ENCODE measurements at regions not wholly inside any gene's neighbourhood (a gene's known extent, or its start where the extent isn't known, plus 50 kb on each side); places are given as distances from the start of the nearest gene placed in this dataset.
"Not testable (repeated sequence)": the region's sequence is repeated elsewhere in the genome, so short reads cannot be mapped to it uniquely, and the experiment has no call there.

DNA sequence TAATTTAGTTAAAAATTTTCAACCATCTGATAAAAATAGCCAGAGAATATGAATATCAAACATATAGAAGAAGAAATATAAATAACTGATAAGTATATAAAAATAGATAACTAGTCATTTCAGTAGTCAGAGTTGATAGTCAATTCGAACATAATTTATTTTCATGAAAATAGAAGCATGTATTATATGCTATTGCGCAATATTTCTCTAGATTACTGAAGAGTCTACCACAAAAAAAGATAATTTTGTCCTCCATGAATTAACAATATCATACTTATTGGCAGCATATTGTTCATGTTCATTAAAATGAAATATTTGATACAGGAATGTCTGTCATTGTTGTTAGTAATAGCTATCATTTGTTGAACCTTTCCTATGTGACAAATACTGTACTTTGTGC is 376.2 kb upstream of the TOM1L1 start:
- DNase-seq, result no peak

DNA sequence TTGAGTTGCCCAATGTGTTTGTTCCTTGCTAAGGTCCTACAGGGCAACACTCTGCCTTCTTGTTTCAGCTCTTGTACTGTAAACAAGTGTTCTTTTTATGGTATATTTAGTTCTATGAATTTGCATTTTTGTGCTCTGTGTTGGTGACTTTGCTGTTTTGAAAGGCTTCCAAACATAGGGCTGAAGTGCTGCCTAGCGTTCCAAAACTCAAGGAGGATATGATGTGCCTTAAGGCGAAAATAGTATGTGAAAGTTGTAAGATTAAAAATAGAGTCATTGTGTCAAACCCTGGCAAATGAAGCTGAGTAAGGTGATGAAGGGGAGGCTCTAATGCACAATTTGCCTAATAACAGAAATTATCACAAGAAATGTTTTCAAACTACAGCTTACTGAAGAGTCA is 372.7 kb upstream of the TOM1L1 start:
- DNase-seq, result no peak

GRCh38 chr17:54530398-54530797 is 370.3 kb upstream of the TOM1L1 start:
- no peak for DNase-seq

GRCh38 chr17:54536306-54536705 is 364.3 kb upstream of the TOM1L1 start:
- DNase-seq, result no peak

- no peak for DNase-seq
These were observed 363.0 kb upstream of the TOM1L1 start for GRCh38 chr17:54537656-54538055.

DNA sequence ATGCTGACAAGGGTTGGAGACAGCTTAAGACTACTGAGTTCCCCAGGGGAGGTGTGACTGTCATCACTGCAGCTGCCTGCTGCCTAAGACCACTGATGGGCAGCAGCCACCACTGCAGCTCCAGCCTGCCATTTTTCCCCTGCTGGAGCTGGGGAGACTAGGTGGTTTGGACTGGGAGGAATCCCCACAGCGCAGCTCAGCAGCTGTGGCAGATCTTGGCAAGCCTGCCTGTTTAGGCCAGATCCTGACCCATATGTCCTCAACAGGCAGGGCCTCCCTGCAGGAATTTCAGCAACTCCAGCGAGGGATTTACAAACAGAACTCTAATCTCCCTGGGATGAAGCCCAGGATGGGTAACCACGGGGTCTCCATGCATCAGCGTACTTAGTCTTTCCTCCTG is 356.4 kb upstream of the TOM1L1 start:
- no peak for DNase-seq

- DNase-seq, result no peak
These were observed 340.8 kb upstream of the TOM1L1 start for GRCh38 chr17:54559883-54560282.

DNA sequence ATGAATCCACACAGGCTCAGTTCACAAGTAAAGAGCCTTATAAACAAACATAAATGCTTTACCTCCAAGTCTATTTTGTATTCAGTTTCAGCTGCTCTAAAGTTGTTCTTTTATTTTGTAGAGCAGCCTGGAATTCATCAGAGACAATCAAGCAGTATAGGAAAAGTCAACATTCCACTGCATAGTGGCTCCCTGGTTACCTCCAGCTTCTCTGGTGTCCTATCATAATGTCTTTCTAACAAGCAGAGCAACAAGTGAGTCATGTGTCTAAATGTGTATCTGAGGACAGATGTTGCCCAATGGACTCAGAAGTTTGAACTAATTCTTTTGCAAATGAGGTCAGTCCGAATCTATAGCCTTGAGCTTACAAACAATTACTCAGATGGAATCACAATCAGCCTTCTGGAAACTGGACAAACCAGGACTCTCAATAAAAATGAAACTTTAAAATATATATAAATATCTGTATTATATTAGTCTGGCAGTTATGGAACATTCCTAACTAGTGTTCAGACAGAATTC is 292.0 kb upstream of the TOM1L1 start:
- no peak for DNase-seq

DNA sequence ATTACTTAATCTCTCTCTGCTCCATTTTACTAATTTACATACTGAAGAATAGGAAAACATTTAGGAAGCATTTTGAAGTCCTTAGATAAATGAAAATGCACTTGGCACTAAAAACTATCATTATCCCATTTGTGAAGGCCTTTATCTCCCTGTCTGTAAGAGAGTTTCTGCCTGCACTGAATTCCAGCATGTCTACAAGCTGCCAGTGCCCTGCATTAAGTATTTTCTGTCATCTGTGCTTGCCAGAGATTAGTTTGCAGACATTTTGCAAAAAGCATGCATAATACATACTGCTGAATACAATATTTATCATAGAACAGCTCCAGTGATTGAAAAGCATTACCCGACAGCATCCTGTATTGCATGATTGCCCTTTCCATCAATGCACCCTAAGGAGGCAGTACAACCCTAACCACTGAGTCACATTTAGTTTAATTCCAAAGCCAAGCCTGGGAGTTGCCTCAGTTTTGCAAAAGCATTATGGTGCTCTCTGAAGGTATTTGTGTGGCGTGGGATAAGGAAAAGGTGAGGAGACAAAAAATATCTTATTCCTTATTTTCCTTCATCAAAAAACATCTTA is 280.2 kb upstream of the TOM1L1 start:
- no peak for DNase-seq

DNA sequence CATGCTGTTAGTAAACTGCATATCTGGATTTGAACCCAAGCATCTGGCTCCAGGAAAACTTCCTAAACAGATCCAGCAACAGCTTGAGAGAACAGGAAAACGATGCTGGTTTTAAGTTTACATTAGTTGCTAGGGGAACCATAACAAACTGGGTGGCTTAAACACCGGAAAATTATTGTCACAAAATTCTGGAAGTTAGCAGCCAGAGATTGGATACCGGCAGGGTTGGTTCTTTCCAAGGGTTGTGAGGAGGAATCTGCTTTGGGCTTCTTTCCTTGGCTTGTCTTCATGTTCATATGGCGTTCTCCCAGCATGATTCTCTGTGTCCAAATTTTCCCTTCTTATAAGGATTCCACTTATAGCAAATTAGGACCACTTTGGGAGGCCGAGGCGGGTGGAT is 276.9 kb upstream of the TOM1L1 start:
- no peak for DNase-seq

GRCh38 chr17:54626146-54626703 is 274.4 kb upstream of the TOM1L1 start:
- DNase-seq, result no peak

DNA sequence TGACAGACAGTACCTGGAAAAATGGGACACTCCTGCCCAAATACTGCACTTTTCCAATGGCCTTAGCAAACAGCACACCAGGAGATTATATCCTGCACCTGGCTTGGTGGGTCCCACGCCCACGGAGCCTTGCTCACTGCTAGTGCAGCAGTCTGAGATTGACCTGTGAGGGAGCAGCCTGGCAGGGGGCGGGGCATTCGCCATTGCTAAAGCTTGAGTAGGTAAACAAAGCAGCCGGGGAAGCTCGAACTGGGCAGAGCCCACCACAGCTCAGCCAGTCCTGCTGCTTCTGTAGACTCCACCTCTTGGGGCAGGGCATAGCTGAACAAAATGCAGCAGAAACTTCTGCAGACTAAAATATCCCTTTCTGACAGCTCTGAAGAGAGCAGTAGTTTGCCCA is 261.2 kb upstream of the TOM1L1 start:
- DNase-seq, result not testable (repeated sequence)

DNA sequence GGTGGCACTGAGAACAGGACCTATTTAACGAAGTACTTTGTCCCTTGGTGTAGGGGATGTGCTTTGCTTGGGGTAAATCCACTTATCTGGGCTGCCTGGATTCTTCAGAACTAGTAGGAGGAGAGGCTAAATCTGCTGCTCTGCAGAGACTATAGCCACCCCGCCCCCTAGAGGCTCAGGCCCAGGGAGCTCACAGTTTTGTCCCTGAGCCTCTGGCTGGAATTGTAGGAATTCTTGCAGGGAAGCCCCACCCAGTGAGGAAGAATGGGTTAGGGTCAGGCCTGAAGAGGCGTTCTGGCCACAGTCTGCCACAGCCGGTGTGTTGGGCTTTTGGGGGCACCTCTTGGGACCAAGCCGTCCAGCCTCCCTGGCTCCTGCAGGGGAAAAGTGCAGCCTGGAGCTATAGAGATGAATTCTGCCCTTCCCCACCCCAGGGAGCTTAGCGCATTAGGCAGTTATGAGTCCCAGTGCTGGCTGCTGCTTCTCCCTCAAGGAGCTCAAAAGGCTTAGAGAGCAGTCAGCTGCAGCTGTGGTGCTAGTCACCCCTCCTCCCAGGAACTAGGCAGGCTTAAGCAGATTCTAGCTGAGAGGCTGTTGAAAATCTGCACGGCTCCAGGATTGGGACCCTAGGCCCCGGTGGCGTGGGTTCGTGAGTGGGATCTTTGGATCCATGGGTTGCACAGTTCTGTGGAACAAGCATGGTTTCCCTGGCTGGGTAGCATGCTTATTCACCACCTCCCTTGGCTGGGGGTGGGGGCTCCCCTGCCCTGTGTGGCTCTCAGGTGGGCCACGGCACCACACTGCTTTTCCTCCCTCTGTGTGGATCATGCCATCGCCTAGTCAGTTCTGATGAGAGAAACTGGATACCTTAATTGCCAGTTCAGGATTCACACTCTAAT is 237.4 kb upstream of the TOM1L1 start:
- no peak for DNase-seq

- DNase-seq, result no peak
These were observed 234.1 kb upstream of the TOM1L1 start for GRCh38 chr17:54666559-54666958.

GRCh38 chr17:54678158-54678557 is 222.5 kb upstream of the TOM1L1 start:
- DNase-seq, result no peak

GRCh38 chr17:54680410-54680809 is 220.2 kb upstream of the TOM1L1 start:
- DNase-seq, result no peak

DNA sequence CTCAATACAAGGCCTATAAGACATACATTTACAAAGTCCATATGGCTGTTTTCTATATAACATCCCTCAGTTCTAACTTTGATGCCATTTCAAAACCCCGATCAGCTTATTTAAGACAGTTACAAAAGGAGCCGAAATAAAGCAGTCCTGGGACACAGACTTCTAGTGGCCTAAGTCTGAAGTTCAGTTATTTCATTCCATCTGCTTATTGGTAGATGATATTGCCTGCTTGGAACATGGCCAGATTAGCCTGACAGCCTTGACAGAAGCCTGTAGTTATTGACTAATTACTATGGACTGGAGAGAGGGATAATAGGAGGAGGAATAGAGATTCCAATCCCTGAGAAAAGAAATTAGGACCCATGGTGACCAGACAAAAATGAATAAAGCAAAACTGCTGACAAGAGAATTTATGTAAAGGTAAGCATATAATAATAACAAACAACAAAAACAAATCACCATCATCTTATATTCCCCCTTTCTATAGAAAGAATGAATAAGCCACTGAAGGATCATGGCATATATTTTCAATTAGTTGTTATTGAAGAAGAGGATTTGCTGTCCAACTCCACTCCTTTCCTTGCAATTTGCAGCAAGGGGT is 206.3 kb upstream of the TOM1L1 start:
- DNase-seq, result no peak

- not testable (repeated sequence) for DNase-seq
These were observed 187.9 kb upstream of the TOM1L1 start for GRCh38 chr17:54712798-54713197.

DNA sequence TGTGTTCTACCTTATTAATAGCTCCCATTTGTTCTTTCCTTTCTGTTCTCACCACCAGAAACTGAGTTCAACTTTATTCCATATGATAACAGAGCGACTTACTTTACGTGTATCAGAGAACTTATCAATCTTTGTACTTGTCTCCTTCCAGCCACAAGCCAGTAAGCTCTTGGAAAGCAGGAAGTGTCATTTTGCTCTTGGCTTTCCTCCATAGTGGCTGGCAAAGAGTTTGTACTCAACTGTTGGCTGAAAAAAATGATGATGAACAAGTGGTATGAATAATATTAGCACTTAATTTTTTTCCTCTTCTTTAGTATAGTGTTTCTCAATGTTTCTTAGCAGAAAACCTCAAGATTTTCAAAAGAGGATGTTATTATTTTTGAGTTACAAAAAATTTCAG is 182.4 kb upstream of the TOM1L1 start:
- no peak for DNase-seq

GRCh38 chr17:54727624-54728023 is 173.0 kb upstream of the TOM1L1 start:
- no peak for DNase-seq

DNA sequence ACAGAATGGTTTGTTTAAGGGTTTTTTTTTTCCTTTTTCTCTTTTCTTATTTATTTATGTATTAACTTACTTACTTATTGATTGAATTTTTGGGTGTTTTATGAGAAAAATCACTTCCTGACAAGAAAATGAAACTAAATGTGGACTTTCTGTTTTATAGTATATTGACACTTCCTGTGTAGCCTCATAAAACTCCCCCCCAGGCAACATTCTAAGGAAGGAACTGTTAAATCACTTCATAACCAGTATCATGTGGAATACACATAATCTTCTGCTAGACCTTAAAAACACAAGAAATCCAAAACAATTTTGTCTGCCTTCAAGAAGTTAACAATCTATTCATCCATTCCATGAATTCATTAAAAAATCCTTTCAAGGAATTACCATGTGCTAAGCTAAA is 164.1 kb upstream of the TOM1L1 start:
- DNase-seq, result no peak

DNA sequence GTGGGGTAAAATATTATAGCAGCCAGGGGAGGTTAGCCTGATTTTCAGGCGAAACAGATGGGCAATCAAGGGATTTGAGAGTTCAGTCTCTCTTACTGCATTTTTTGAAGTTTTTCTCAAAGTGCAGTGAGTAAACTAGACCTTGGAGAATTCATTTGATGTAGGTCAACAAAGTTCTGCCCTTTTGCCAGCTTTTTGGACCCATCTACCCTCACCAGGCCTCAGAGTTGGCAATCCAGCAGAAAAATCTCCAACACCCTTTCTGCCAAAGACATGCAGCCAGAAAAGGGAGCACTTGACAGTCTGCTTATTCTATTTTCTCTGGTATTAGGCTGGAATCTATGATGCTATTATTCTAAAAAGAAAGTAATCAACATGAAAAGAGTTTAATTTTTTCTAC is 162.2 kb upstream of the TOM1L1 start:
- DNase-seq, result no peak

DNA sequence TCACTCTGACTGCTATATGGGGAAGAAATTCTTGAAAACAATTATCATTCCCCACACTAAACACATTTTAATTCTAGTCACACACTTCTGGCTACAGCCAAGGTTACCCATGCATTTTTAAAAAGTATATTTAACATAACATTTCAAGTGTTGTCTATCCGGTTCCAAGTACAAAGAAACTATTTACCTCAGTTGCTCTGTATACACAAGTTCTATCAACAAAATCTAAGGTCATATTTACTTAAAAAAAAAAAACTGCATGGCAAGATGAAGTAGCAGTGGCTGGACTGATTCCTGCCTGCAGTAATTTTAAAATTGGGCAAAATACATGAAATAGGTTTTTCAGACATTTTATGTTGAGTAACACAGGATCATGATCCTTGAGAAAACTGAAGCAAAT is 155.9 kb upstream of the TOM1L1 start:
- no peak for DNase-seq

DNA sequence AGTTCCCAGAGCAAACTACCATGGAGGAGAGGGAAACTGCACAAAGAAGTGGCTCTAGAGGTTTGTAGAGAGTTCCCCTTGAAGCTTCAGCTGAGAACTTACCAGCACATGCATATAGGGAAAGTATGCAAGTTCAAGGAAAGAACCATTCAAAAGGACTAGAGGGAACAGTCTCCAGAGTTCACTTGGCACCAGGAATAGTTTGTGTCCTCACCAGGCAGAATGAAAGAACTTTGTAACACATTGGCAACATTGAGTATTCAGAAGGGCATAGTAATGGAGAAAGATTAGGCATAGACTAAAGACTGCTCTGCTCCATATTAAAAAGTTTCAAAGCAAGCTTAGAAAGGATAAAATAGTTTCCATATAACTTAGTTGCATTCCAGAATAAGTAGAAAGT is 155.4 kb upstream of the TOM1L1 start:
- no peak for DNase-seq
